Psoas muscle (tissue), 7 donors: ENCODE measurements at regions not wholly inside any gene's neighbourhood (a gene's known extent, or its start where the extent isn't known, plus 50 kb on each side); places are given as distances from the start of the nearest gene placed in this dataset.

ENCODE experiments used
- ATAC-seq, 4 donors: fragments of 200-7000 bp; cut with Tn5 transposase; one replicate each; pipeline ENCODE4 v1.9.1; 2020; ENCODE audit warnings: moderate library complexity in 3 of 4, mild to moderate bottlenecking in 2 of 4
- DNase-seq, 2 donors: peaks; one replicate each; pipeline ENCODE4 v3.0.0-alpha.2; 2020
- H3K27ac ChIP-seq: fragments of 200-600 bp; one replicate; pipeline ENCODE4 v1.8.0; 2022
- H3K27me3 ChIP-seq, 3 donors: fragments of 200-600 bp in 1 of 3; one replicate each; pipeline versions ENCODE4 v1.6.1 to v1.8.0; 2013 to 2022; ENCODE audit warnings: low read length in 2 of 3, mild to moderate bottlenecking in 2 of 3, moderate library complexity in 1 of 3; ENCODE audit not compliant: insufficient read depth in 3 of 3
- H3K36me3 ChIP-seq, 2 donors: fragments of 200-600 bp in 1 of 2; one replicate each; pipeline versions ENCODE4 v1.6.1 to v1.8.0; 2013 to 2022; ENCODE audit warnings: low read depth in 1 of 2, mild to moderate bottlenecking in 1 of 2, moderate library complexity in 1 of 2; ENCODE audit not compliant: insufficient read depth in 1 of 2
- H3K4me1 ChIP-seq: fragments of 200-600 bp; one replicate; pipeline ENCODE4 v1.8.0; 2022
- H3K4me3 ChIP-seq: fragments of 200-600 bp; one replicate; pipeline ENCODE4 v1.8.0; 2022; ENCODE audit warnings: mild to moderate bottlenecking
- H3K9me3 ChIP-seq: fragments of 200-600 bp; one replicate; pipeline ENCODE4 v1.8.0; 2022
- WGBS, 3 donors: extraction: QIAGEN DNeasy Blood & Tissue Kit; methylation state at CpG; one replicate each; pipeline versions ENCODE4 v1.1.6 to v1.1.7; 2013; 5-methylcytosine and 5-hydroxymethylcytosine counted together
- intact Hi-C, 2 donors: fragments of 100-400 bp; cut with DNase I; formaldehyde crosslinking; loops; one replicate each; pipeline versions ENCODE4 v1.11.0 to v1.14.2; 2022
- TF ChIP-seq, protein P1 (sequence below): fragments of 200-600 bp; IDR thresholded peaks from one replicate; pipeline ENCODE4 v1.8.0; 2022; ENCODE audit warnings: antibody characterized with exemption
- donor health status: healthy with polysubstance abuse.
- donor health status: DM: no; HTN: no; CAD: no; lungs with moderate emphysema.
- donor health status: Bipolar disorder and iron deficiency.
- donor health status: healthy.
- donor health status: DM: yes; HTN: yes; CAD: no.
- donor health status: DM: no; HTN: no; CAD: no.
- donor health status: DM: yes; HTN: yes; CAD: no.

DNA sequence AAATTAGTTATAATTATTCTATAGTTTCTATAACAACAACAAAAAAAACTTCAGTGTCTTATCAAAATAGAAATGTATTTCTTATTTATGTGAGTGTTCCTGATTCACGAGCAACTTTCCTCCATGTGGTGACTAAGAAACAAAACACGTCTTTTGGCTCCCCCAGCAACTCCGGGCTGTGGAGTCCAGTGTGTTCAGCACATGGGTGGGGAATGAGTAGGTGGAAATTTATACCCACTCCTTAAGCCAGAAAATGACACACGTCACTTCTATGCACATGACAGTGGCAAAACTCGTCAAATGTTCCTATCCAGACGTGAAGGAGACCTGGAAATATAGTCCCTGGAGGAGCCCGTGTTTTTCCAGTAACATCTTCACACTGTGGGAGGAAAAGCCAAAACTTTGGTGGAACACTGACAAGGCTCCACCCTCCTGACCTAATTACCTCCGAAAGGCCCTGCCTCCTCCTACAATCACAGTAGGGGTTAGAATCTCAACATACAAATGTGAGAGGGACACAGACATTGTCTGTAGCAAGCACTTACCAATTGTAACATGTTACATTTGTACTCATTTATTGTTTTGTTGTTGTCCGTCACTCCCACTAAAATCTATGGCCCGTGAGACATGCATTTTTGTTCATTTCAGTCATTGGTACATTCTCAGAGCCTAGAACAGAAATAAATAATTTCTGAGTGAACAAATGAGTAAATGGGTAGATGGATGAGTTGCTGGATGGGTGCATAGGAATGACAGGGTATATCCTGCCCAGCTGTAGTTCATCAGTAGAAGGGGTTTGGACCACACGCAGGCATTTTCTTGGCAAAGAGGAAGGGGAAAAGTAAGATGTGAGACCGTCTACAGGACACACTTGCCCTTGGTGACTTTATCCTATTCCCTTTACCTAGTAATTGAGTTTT lies 605.8 kb upstream of the TENM3 start:
- peaks cover 2% of the 10 kb centered on the region for H3K9me3 ChIP-seq
- H3K27me3 ChIP-seq = no peaks in the 10 kb centered on the region
- no peak for DNase-seq
- TF ChIP-seq, protein P1, sequence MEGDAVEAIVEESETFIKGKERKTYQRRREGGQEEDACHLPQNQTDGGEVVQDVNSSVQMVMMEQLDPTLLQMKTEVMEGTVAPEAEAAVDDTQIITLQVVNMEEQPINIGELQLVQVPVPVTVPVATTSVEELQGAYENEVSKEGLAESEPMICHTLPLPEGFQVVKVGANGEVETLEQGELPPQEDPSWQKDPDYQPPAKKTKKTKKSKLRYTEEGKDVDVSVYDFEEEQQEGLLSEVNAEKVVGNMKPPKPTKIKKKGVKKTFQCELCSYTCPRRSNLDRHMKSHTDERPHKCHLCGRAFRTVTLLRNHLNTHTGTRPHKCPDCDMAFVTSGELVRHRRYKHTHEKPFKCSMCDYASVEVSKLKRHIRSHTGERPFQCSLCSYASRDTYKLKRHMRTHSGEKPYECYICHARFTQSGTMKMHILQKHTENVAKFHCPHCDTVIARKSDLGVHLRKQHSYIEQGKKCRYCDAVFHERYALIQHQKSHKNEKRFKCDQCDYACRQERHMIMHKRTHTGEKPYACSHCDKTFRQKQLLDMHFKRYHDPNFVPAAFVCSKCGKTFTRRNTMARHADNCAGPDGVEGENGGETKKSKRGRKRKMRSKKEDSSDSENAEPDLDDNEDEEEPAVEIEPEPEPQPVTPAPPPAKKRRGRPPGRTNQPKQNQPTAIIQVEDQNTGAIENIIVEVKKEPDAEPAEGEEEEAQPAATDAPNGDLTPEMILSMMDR = no peak
- H3K4me3 ChIP-seq = no peak overlapping the region
- 67 to 70% (median 68%) methylated on average over 12 of the region's 12 CpGs for WGBS, 3 donors
- ATAC-seq = peak in 2 of 4 donors; percentile 36 to 61
- intact Hi-C loops = no loop called here
- H3K4me1 ChIP-seq = no peaks in the 10 kb centered on the region
- no peak overlapping the region for H3K27ac ChIP-seq
- H3K36me3 ChIP-seq = no peaks in the 10 kb centered on the region

DNA sequence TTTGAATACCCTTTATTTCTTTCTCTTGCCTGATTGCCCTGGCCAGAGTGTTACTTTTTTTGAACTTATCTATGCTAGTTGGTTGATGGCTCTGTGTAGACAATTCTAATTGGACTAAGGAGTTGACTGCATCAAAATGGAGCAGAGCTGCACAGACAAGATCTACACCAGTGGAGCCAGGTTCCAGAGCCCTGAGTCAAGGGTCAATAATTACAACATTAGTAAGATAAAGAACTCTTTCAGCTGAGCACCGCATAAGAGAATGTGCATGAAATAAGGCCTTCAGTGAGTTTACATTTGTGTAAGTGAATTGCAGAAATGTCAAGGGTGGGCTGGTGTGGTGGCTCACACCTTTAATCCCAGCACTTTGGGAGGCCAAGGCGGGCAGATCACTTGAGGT lies 599.7 kb upstream of the TENM3 start:
- 89 to 94% (median 89%) methylated on average over 2 of the region's 2 CpGs for WGBS, 3 donors
- no peaks in the 10 kb centered on the region for H3K27me3 ChIP-seq
- no peak overlapping the region for H3K27ac ChIP-seq
- ATAC-seq = no peak
- H3K36me3 ChIP-seq = no peaks in the 10 kb centered on the region
- peaks cover 5% of the 10 kb centered on the region for H3K9me3 ChIP-seq
- H3K4me3 ChIP-seq = no peak overlapping the region
- TF ChIP-seq, protein P1 = no peak
- no peak for DNase-seq
- H3K4me1 ChIP-seq = no peaks in the 10 kb centered on the region
- intact Hi-C loops = no loop called here

DNA sequence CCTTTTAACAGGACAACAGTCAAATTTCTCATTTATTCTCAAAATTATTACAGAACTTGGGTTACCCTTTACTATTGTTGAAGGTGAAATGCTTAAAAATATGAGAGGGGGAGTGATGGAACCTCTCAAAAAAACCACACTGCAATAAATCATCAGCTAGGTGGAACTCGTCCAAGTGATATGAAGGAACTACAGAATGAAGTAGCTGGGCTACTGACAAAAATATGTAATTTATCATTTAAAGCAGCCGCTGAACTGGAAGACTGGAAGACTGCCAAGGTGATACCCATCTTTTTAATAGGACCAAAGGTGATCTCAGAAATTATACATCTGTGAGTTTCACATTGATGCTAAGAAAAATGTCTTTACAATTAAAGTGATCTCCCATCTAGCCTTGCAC lies 597.7 kb upstream of the TENM3 start:
- H3K27me3 ChIP-seq = no peaks in the 10 kb centered on the region
- no peak overlapping the region for H3K27ac ChIP-seq
- ATAC-seq = no peak
- 61 to 65% (median 63%) methylated on average over 2 of the region's 2 CpGs for WGBS, 3 donors
- no peaks in the 10 kb centered on the region for H3K36me3 ChIP-seq
- TF ChIP-seq, protein P1 = no peak
- intact Hi-C loops = no loop called here
- H3K4me1 ChIP-seq = no peaks in the 10 kb centered on the region
- no peak for DNase-seq
- H3K4me3 ChIP-seq = no peak overlapping the region
- H3K9me3 ChIP-seq = peaks cover 5% of the 10 kb centered on the region

DNA sequence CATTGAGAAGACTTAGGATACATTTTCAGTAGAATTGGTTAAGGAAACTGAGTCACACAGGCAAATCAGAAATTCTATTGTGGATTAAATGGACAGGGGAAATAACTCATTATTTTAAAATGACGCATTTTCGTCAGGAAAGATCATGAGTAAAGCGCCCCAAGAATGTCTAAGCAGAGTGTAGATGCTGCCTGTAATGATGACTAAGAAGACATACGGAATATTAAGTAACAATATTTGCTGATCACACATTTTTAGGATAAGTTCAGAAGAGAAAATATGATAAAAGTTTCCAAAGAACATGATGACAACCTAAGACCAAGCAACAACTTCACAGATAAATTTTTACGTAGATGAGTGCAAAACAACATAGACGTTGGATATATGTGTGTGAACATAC lies 596.3 kb upstream of the TENM3 start:
- Histone ChIP-seq H3K36me3 (no peaks in the 10 kb centered on the region), H3K4me1 (no peaks in the 10 kb centered on the region), H3K27me3 (no peaks in the 10 kb centered on the region), H3K9me3 (peaks cover 5% of the 10 kb centered on the region), H3K27ac (no peak overlapping the region), H3K4me3 (no peak overlapping the region)
- ATAC-seq = no peak
- TF ChIP-seq, protein P1 = no peak
- DNase-seq = no peak
- intact Hi-C loops = no loop called here
- 88 to 89% (median 89%) methylated on average over 6 of the region's 6 CpGs for WGBS, 3 donors
